DND-41 (cell line): ENCODE measurements at regions not wholly inside any gene's neighbourhood (a gene's known extent, or its start where the extent isn't known, plus 50 kb on each side); places are given as distances from the start of the nearest gene placed in this dataset.

Source experiments
- CTCF ChIP-seq: IDR thresholded peaks from 2 replicates; pipeline ENCODE4 v1.5.1; 2012; ENCODE audit warnings: borderline replicate concordance, low read length, moderate library complexity, mild to moderate bottlenecking; ENCODE audit not compliant: poor library complexity, severe bottlenecking; ENCODE audit errors: extremely low read depth
- EZH2 ChIP-seq: IDR thresholded peaks from 3 replicates; pipeline ENCODE4 v1.6.1; 2012; ENCODE audit warnings: borderline replicate concordance, low read depth, mild to moderate bottlenecking, moderate library complexity, low read length, inconsistent platforms; ENCODE audit not compliant: severe bottlenecking

GRCh38 chr14:100486025-100486828 lies 101.0 kb downstream of the BEGAIN start:
- TF ChIP-seq EZH2 (no peak), CTCF (no peak)
